DND-41 (cell line): ENCODE measurements at regions not wholly inside any gene's neighbourhood (a gene's known extent, or its start where the extent isn't known, plus 50 kb on each side); places are given as distances from the start of the nearest gene placed in this dataset.

Experiments used
- ATAC-seq: fragments of 200-7000 bp; cut with Tn5 transposase; 3 replicates; pipeline ENCODE4 v1.9.1; 2021; ENCODE audit warnings: low read depth; ENCODE audit not compliant: insufficient read depth
- DNase-seq: peaks from one replicate; pipeline ENCODE4 v3.0.0-alpha.2; 2020
- H2AFZ ChIP-seq: 2 replicates; pipeline ENCODE4 v1.6.0; 2012; ENCODE audit warnings: low read depth, low read length
- H3K27ac ChIP-seq: 2 replicates; pipeline ENCODE4 v1.5.1; 2012; ENCODE audit warnings: low read length, inconsistent platforms
- H3K27me3 ChIP-seq: fragments of 200-600 bp; sonication (generic); 2 replicates; pipeline ENCODE4 v1.6.0; 2012; ENCODE audit warnings: low read length, mild to moderate bottlenecking, inconsistent platforms; ENCODE audit not compliant: insufficient read depth, poor library complexity
- H3K36me3 ChIP-seq: 2 replicates; pipeline ENCODE4 v1.5.1; 2012; ENCODE audit warnings: low read length, inconsistent platforms; ENCODE audit not compliant: insufficient read depth
- H3K4me1 ChIP-seq: 2 replicates; pipeline ENCODE4 v1.5.1; 2012; ENCODE audit warnings: mild to moderate bottlenecking, low read length; ENCODE audit not compliant: insufficient read depth
- H3K4me2 ChIP-seq: 2 replicates; pipeline ENCODE4 v1.6.0; 2012; ENCODE audit warnings: mild to moderate bottlenecking, moderate library complexity, low read length, inconsistent platforms; ENCODE audit not compliant: insufficient read depth
- H3K4me3 ChIP-seq, 2 experiments: fragments of 200-600 bp in 1 of 2; shearing (Covaris generic) in 1 of 2; 2 replicates each; pipeline ENCODE4 v1.5.1; 2012 to 2016; ENCODE audit warnings: inconsistent platforms in 2 of 2, low read length in 2 of 2, mild to moderate bottlenecking in 2 of 2, low read depth in 1 of 2, moderate library complexity in 1 of 2
- H3K79me2 ChIP-seq: 2 replicates; pipeline ENCODE4 v1.6.0; 2012; ENCODE audit warnings: low read length, inconsistent platforms; ENCODE audit not compliant: insufficient read depth
- H3K9ac ChIP-seq: 2 replicates; pipeline ENCODE4 v1.6.0; 2012; ENCODE audit warnings: low read depth, mild to moderate bottlenecking, inconsistent platforms, low read length, moderate library complexity
- H3K9me3 ChIP-seq: 2 replicates; pipeline ENCODE4 v1.5.1; 2012; ENCODE audit warnings: low read length, moderate library complexity, mild to moderate bottlenecking, inconsistent platforms; ENCODE audit not compliant: insufficient read depth, severe bottlenecking
- H4K20me1 ChIP-seq: 2 replicates; pipeline ENCODE4 v1.6.0; 2012; ENCODE audit warnings: low read length; ENCODE audit not compliant: insufficient read depth
- EZH2 ChIP-seq: IDR thresholded peaks from 3 replicates; pipeline ENCODE4 v1.6.1; 2012; ENCODE audit warnings: borderline replicate concordance, low read depth, mild to moderate bottlenecking, moderate library complexity, low read length, inconsistent platforms; ENCODE audit not compliant: severe bottlenecking
- TF ChIP-seq, protein P1 (sequence below): IDR thresholded peaks from 2 replicates; pipeline ENCODE4 v1.5.1; 2012; ENCODE audit warnings: borderline replicate concordance, low read length, moderate library complexity, mild to moderate bottlenecking; ENCODE audit not compliant: poor library complexity, severe bottlenecking; ENCODE audit errors: extremely low read depth

DNA sequence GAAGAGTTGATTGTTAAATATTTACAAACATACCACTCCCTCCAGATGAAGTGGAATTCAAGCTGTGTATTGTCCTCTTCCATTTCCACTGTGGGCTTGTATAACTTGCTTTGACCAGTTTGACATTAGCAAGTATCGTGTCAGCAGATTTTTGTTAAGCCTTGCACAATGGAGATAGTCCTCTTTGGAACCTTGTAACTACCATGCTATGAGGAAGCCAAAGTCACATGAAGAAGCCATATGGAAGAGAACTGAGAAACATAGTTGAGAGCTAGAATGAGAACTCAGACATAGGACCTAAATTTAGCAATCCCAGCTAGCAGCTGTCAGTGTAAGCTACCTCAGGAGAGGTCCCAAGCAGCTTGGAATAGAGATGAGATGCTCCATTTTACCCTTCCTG is 889.2 kb downstream of the PDCD6IP start:
- no peaks in the 10 kb centered on the region for H3K9me3 ChIP-seq
- no peak overlapping the region for H2AFZ ChIP-seq
- TF ChIP-seq, protein P1, sequence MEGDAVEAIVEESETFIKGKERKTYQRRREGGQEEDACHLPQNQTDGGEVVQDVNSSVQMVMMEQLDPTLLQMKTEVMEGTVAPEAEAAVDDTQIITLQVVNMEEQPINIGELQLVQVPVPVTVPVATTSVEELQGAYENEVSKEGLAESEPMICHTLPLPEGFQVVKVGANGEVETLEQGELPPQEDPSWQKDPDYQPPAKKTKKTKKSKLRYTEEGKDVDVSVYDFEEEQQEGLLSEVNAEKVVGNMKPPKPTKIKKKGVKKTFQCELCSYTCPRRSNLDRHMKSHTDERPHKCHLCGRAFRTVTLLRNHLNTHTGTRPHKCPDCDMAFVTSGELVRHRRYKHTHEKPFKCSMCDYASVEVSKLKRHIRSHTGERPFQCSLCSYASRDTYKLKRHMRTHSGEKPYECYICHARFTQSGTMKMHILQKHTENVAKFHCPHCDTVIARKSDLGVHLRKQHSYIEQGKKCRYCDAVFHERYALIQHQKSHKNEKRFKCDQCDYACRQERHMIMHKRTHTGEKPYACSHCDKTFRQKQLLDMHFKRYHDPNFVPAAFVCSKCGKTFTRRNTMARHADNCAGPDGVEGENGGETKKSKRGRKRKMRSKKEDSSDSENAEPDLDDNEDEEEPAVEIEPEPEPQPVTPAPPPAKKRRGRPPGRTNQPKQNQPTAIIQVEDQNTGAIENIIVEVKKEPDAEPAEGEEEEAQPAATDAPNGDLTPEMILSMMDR, result no peak
- no peak for TF ChIP-seq EZH2
- no peaks in the 10 kb centered on the region for H3K79me2 ChIP-seq
- no peak overlapping the region for H3K4me3 ChIP-seq
- ATAC-seq (no peak), DNase-seq (no peak)
- H3K27me3 ChIP-seq, result no peaks in the 10 kb centered on the region
- no peaks in the 10 kb centered on the region for H4K20me1 ChIP-seq
- H3K36me3 ChIP-seq, result no peaks in the 10 kb centered on the region
- H3K9ac ChIP-seq, result no peak overlapping the region
- no peaks in the 10 kb centered on the region for H3K4me1 ChIP-seq
- no peak overlapping the region for H3K27ac ChIP-seq
- no peak overlapping the region for H3K4me2 ChIP-seq

DNA sequence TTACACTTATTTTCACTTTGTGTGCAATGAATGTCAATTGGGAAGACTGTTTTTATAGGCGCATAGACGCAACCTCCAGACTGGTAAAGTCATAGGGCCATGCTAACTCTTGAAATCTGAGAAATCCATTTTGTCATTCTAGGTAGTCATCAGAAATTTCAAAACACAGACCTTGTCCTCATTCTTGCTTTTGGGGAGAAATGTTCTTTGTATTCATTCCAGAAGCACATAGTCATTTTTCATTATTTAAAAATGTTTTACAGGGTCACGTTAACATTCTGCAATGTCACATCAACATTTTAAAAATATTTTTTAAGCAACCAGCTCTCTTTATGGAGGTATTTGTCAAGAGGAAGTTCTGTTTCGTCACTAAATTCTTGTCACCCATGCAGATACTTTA is 898.4 kb downstream of the PDCD6IP start:
- Histone ChIP-seq H3K4me3 (no peak overlapping the region), H3K79me2 (no peaks in the 10 kb centered on the region), H3K36me3 (no peaks in the 10 kb centered on the region), H2AFZ (no peak overlapping the region), H4K20me1 (no peaks in the 10 kb centered on the region), H3K4me1 (no peaks in the 10 kb centered on the region), H3K9me3 (peaks cover 23% of the 10 kb centered on the region), H3K9ac (no peak overlapping the region), H3K4me2 (no peak overlapping the region), H3K27me3 (no peaks in the 10 kb centered on the region), H3K27ac (no peak overlapping the region)
- ATAC-seq (no peak), DNase-seq (no peak)
- TF ChIP-seq, protein P1, result no peak
- no peak for TF ChIP-seq EZH2

DNA sequence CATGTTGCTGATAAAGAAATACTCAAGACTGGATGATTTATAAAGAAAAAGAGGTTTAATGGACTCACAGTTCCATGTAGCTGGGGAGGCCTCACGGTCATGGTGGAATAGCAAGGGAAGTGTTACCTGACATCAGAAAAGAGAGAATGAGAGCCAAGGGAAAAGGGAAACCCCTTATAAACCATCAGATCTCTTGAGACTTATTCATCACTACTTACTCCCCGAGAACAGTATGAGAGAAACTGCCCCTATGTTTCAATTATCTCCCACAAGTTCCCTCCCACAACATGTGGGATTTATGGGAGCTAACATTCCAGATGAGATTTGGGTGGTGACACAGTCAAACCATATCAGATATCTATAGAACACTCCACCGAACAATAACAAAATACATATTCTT is 904.6 kb downstream of the PDCD6IP start:
- no peaks in the 10 kb centered on the region for H3K27me3 ChIP-seq
- no peak overlapping the region; the same call in 1 of the 2 replicates for H2AFZ ChIP-seq
- H3K79me2 ChIP-seq, result no peaks in the 10 kb centered on the region
- no peaks in the 10 kb centered on the region for H3K4me1 ChIP-seq
- no peak overlapping the region for H3K4me3 ChIP-seq
- TF ChIP-seq, protein P1, result no peak
- TF ChIP-seq EZH2, result no peak
- H3K9me3 ChIP-seq, result peaks cover 34% of the 10 kb centered on the region
- no peak overlapping the region for H3K9ac ChIP-seq
- no peak overlapping the region for H3K27ac ChIP-seq
- DNase-seq (no peak), ATAC-seq (no peak)
- no peaks in the 10 kb centered on the region for H4K20me1 ChIP-seq
- H3K36me3 ChIP-seq, result no peaks in the 10 kb centered on the region
- no peak overlapping the region for H3K4me2 ChIP-seq
